Upper lobe of right lung (tissue), 1 donor: ENCODE measurements at regions not wholly inside any gene's neighbourhood (a gene's known extent, or its start where the extent isn't known, plus 50 kb on each side); places are given as distances from the start of the nearest gene placed in this dataset.

Experiments used
- ATAC-seq: fragments of 200-7000 bp; cut with Tn5 transposase; one replicate; pipeline ENCODE4 v1.9.1; 2020; ENCODE audit warnings: mild to moderate bottlenecking, moderate library complexity
- DNase-seq: peaks from one replicate; pipeline ENCODE4 v3.0.0-alpha.2; 2020
- H3K27ac ChIP-seq: fragments of 200-600 bp; one replicate; pipeline ENCODE4 v1.8.0; 2022
- H3K27me3 ChIP-seq: fragments of 200-600 bp; one replicate; pipeline ENCODE4 v1.8.0; 2022; ENCODE audit warnings: mild to moderate bottlenecking
- H3K36me3 ChIP-seq: fragments of 200-600 bp; one replicate; pipeline ENCODE4 v1.8.0; 2022
- H3K4me1 ChIP-seq: fragments of 200-600 bp; one replicate; pipeline ENCODE4 v1.8.0; 2022
- H3K4me3 ChIP-seq: fragments of 200-600 bp; one replicate; pipeline ENCODE4 v1.8.0; 2022; ENCODE audit warnings: mild to moderate bottlenecking
- H3K9me3 ChIP-seq: fragments of 200-600 bp; one replicate; pipeline ENCODE4 v1.8.0; 2022
- intact Hi-C: fragments of 100-400 bp; cut with DNase I; formaldehyde crosslinking; loops from one replicate; pipeline ENCODE4 v1.11.0; 2022
- TF ChIP-seq, protein P1 (sequence below): fragments of 200-600 bp; IDR thresholded peaks from one replicate; pipeline ENCODE4 v1.8.0; 2022; ENCODE audit warnings: antibody characterized with exemption
- donor health status: DM: no; HTN: yes; CAD: no; lungs with severe emphysema.

DNA sequence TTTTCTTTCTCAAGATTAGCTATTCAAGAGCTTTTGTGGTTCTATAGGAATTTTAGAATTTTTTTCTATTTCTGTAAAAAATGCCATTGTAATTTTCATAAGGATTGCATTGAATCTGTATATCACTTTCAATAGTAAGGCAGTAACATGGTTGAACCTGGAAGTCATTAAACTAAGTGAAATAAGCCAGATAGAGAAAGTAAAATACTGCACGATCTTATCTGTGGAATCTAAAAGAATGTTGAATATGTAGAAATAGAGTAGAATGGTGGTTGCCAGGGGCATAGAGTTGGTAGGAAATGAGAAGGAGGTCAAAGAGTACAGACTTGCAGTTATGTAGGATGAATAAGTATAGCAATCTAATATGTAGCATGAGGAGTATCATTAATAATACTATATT, 1073.5 kb upstream of the LRRN3 start:
- Histone ChIP-seq H3K36me3 (no peaks in the 10 kb centered on the region), H3K4me3 (no peak overlapping the region), H3K27ac (no peak overlapping the region), H3K4me1 (no peaks in the 10 kb centered on the region), H3K27me3 (no peaks in the 10 kb centered on the region), H3K9me3 (no peaks in the 10 kb centered on the region)
- no peak for DNase-seq
- intact Hi-C loops: no loop called here
- TF ChIP-seq, protein P1, sequence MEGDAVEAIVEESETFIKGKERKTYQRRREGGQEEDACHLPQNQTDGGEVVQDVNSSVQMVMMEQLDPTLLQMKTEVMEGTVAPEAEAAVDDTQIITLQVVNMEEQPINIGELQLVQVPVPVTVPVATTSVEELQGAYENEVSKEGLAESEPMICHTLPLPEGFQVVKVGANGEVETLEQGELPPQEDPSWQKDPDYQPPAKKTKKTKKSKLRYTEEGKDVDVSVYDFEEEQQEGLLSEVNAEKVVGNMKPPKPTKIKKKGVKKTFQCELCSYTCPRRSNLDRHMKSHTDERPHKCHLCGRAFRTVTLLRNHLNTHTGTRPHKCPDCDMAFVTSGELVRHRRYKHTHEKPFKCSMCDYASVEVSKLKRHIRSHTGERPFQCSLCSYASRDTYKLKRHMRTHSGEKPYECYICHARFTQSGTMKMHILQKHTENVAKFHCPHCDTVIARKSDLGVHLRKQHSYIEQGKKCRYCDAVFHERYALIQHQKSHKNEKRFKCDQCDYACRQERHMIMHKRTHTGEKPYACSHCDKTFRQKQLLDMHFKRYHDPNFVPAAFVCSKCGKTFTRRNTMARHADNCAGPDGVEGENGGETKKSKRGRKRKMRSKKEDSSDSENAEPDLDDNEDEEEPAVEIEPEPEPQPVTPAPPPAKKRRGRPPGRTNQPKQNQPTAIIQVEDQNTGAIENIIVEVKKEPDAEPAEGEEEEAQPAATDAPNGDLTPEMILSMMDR: no peak
- no peak for ATAC-seq

DNA sequence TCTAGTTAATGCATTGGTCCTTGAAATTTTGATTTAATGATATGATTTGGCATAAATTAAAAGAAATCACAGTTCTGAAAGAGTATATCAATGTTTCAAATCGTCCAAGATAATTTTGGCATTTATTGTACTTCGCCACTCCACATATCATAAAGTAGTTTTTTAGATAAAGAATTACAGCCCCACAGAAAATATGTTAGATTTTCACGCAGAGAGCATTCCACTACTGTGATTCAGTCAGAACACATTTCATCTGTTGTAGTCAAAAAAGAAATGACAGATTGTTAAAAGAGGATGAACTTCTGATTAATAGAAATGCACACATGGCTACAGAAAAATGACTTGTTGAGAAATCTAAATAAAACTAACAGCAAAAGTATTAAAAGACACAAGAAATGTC, 1063.5 kb upstream of the LRRN3 start:
- Histone ChIP-seq H3K27ac (no peak overlapping the region), H3K4me1 (no peaks in the 10 kb centered on the region), H3K36me3 (no peaks in the 10 kb centered on the region), H3K4me3 (no peak overlapping the region), H3K27me3 (no peaks in the 10 kb centered on the region), H3K9me3 (no peaks in the 10 kb centered on the region)
- no peak for DNase-seq
- intact Hi-C loops: no loop called here
- no peak for ATAC-seq
- TF ChIP-seq, protein P1: no peak

DNA sequence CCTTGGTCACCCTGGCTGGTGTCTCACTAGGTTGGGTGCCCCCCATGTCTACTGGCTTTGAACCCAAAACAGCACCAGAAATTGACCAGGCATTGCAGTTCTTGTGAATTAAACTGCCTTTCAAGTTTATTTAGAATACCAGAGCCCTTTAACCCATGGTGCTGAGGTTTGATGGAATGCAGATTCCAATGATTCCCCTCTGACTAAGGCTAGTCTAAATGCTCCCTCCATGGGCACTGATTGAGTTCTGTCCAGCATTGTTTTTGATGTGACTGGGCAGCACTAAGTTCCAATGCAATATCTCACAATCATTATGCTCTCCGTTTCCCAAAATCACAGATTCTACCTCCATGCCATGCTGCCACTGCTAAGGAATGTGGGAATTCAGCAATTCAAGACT, 1047.4 kb upstream of the LRRN3 start:
- H3K9me3 ChIP-seq: no peaks in the 10 kb centered on the region
- H3K4me3 ChIP-seq: no peak overlapping the region
- intact Hi-C loops: no loop called here
- no peaks in the 10 kb centered on the region for H3K36me3 ChIP-seq
- no peak overlapping the region for H3K27ac ChIP-seq
- no peak for ATAC-seq
- DNase-seq: no peak
- H3K27me3 ChIP-seq: no peaks in the 10 kb centered on the region
- H3K4me1 ChIP-seq: no peaks in the 10 kb centered on the region
- TF ChIP-seq, protein P1: no peak

DNA sequence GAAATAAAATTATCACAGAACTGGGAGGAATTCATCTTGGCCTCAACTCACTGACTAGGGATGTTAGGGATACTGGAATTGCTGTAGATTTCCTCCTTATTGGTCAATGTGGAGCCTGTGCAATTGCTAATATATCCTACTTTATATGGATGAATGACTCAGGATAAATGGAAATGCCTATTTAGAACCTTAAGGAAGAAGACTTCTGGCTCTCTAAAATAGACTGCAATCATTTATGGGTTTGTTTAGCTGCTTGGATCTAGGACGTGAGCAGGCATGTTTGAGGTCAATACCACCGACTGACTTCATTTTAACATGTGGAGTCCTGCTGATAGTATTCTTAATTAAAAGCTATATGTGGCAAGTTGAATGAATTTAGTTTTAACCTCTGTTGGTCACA, 1040.1 kb upstream of the LRRN3 start:
- Histone ChIP-seq H3K4me3 (no peak overlapping the region), H3K36me3 (no peaks in the 10 kb centered on the region), H3K27ac (no peak overlapping the region), H3K4me1 (no peaks in the 10 kb centered on the region), H3K9me3 (no peaks in the 10 kb centered on the region), H3K27me3 (no peaks in the 10 kb centered on the region)
- ATAC-seq (no peak), DNase-seq (no peak)
- TF ChIP-seq, protein P1: no peak
- intact Hi-C loops: no loop called here

DNA sequence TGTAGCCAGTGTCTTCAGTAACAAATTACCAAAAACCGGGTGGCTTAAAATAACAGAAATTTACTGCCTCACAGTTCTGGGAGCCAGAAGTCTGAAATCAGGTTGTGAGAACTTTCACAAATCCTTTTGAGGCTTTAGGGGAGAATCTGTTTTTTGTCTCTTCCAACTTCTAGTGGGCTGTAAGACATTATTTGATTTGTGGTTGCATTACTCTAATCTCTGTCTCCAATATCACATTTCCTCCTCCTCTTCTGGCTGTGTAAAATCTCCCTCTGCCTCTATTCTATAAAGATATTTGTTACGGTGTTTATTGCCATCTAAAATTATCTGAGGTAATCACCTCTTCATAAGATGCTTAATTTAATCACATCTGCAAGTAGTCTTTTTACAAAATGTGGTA, 1039.6 kb upstream of the LRRN3 start:
- Histone ChIP-seq H3K27ac (no peak overlapping the region), H3K36me3 (no peaks in the 10 kb centered on the region), H3K9me3 (no peaks in the 10 kb centered on the region), H3K4me1 (no peaks in the 10 kb centered on the region), H3K27me3 (no peaks in the 10 kb centered on the region), H3K4me3 (no peak overlapping the region)
- no peak for DNase-seq
- intact Hi-C loops: no loop called here
- no peak for ATAC-seq
- TF ChIP-seq, protein P1: no peak

DNA sequence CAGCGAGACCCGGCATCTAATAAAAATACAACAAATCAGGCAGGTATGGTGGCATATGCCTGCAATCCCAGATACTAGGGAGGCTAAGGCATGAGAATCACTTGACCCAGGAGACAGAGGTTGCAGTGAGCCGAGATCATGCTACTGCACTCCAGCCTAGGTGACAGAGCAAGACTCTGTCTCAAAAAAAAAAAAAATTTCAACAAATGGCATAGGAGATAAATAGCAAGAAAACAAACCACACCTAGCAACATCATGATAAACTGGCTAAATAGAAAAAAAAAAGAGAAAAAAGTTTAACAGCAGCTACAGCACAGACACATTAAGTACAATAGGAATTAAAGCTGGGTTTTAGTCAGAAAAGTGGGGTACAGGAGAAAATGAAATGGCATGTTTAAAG, 1034.6 kb upstream of the LRRN3 start:
- H3K9me3 ChIP-seq: no peaks in the 10 kb centered on the region
- intact Hi-C loops: no loop called here
- H3K4me1 ChIP-seq: no peaks in the 10 kb centered on the region
- ATAC-seq (no peak), DNase-seq (no peak)
- no peak overlapping the region for H3K4me3 ChIP-seq
- TF ChIP-seq, protein P1: no peak
- H3K36me3 ChIP-seq: no peaks in the 10 kb centered on the region
- no peaks in the 10 kb centered on the region for H3K27me3 ChIP-seq
- H3K27ac ChIP-seq: no peak overlapping the region
